Panc1 (cell line): ENCODE measurements at regions not wholly inside any gene's neighbourhood (a gene's known extent, or its start where the extent isn't known, plus 50 kb on each side); places are given as distances from the start of the nearest gene placed in this dataset.

Source experiments
- ATAC-seq: fragments of 200-7000 bp; cut with Tn5 transposase; 2 replicates; pipeline ENCODE4 v1.9.1; 2020; ENCODE audit warnings: mild to moderate bottlenecking, moderate library complexity
- BruUV-seq: library from RNA; stranded (reverse); fragments of 400-500 nt; replicated peaks from 2 replicates; lab custom pipeline; 2021; lab: Mats Ljungman, UMichigan
- CTCF ChIA-PET: fragments of 300-600 bp; sonication (Branson Sonifier 250); formaldehyde crosslinking; loops from one replicate; lab custom pipeline; 2022; ENCODE audit warnings: antibody characterized with exemption; lab: Charles Lee
- POLR2A ChIA-PET: fragments of 300-600 bp; sonication (Branson Sonifier 250); formaldehyde crosslinking; loops from one replicate; lab custom pipeline; 2022; ENCODE audit warnings: antibody characterized with exemption; lab: Charles Lee
- DNase-seq: peaks from one replicate; pipeline ENCODE4 v3.0.0-alpha.2; 2010; ENCODE audit warnings: low read depth, low spot score
- H3K27ac ChIP-seq: 2 replicates; pipeline ENCODE4 v1.5.1; 2011; ENCODE audit warnings: mild to moderate bottlenecking, low read length, inconsistent platforms
- H3K27me3 ChIP-seq: fragments of 200-500 bp; sonication (Bioruptor generic); 2 replicates; pipeline ENCODE4 v1.6.0; 2014; ENCODE audit warnings: low read length, inconsistent platforms; ENCODE audit not compliant: control insufficient read depth, insufficient read depth
- H3K36me3 ChIP-seq: fragments of 200-500 bp; sonication (Bioruptor generic); 2 replicates; pipeline ENCODE4 v1.5.1; 2014; ENCODE audit warnings: inconsistent platforms, mild to moderate bottlenecking, low read length, moderate library complexity; ENCODE audit not compliant: control insufficient read depth, insufficient read depth
- H3K4me1 ChIP-seq: 2 replicates; pipeline ENCODE4 v1.5.1; 2011; ENCODE audit warnings: inconsistent platforms, mild to moderate bottlenecking, low read length, moderate library complexity; ENCODE audit not compliant: control insufficient read depth, insufficient read depth
- H3K4me3 ChIP-seq, 2 experiments: 2 replicates each; pipeline ENCODE4 v1.5.1; 2011 to 2012; ENCODE audit warnings: low read depth in 2 of 2, low read length in 2 of 2, mild to moderate bottlenecking in 2 of 2, inconsistent platforms in 1 of 2, moderate library complexity in 1 of 2
- H3K9me3 ChIP-seq: fragments of 200-500 bp; sonication (Bioruptor generic); 2 replicates; pipeline ENCODE4 v1.5.1; 2014; ENCODE audit warnings: low read depth, mild to moderate bottlenecking, inconsistent platforms, low read length, moderate library complexity; ENCODE audit not compliant: control insufficient read depth, insufficient read depth
- CTCF ChIP-seq: fragments of 450-650 bp; IDR thresholded peaks from 2 replicates; pipeline ENCODE4 v1.5.1; 2017; ENCODE audit warnings: mild to moderate bottlenecking
- POLR2AphosphoS5 ChIP-seq: IDR thresholded peaks from 2 replicates; pipeline ENCODE4 v1.6.1; 2012; ENCODE audit warnings: mild to moderate bottlenecking, low read depth, low read length, moderate library complexity
- REST ChIP-seq, 2 experiments: IDR thresholded peaks; 2 replicates each; pipeline ENCODE4 v1.6.1; 2011 to 2012; ENCODE audit warnings: low read depth in 2 of 2, control low read depth in 1 of 2, low read length in 1 of 2, mild to moderate bottlenecking in 1 of 2, moderate library complexity in 1 of 2; ENCODE audit not compliant: insufficient read depth in 1 of 2
- SIN3A ChIP-seq: IDR thresholded peaks from 2 replicates; pipeline ENCODE4 v1.6.1; 2012; ENCODE audit warnings: low read depth, mild to moderate bottlenecking, low read length, moderate library complexity, borderline replicate concordance; ENCODE audit not compliant: insufficient read depth
- TCF7L2 ChIP-seq: IDR thresholded peaks from 2 replicates; pipeline ENCODE4 v1.6.1; 2011; ENCODE audit warnings: mild to moderate bottlenecking, low read depth, low read length, inconsistent platforms
- in situ Hi-C: cut with HindIII; loops from 2 replicates; pipeline ENCODE4 v1.10.0; 2016; ENCODE audit warnings: low sequenced_read_pairs, low pct_unique_long_range_greater_than_20kb
- intact Hi-C: fragments of 100-400 bp; cut with micrococcal nuclease; formaldehyde crosslinking; loops from one replicate; pipeline ENCODE4 v1.10.0; 2022; ENCODE audit not compliant: unreplicated experiment

GRCh38 chr5:179497636-179498340 is 52.6 kb upstream of the RUFY1 start:
- no TSS peak for BruUV-seq
- ATAC-seq (no peak), DNase-seq (no peak)
- H3K27me3 ChIP-seq: no peaks in the 10 kb centered on the region
- CTCF ChIA-PET: no interaction called here
- intact Hi-C loops (no loop called here), in situ Hi-C loops (no loop called here)
- no peaks in the 10 kb centered on the region for H3K9me3 ChIP-seq
- POLR2A ChIA-PET: no interaction called here
- no peaks in the 10 kb centered on the region for H3K36me3 ChIP-seq
- no peak overlapping the region for H3K27ac ChIP-seq
- TF ChIP-seq POLR2AphosphoS5: no peak
- H3K4me3 ChIP-seq: no peak overlapping the region
- H3K4me1 ChIP-seq: no peaks in the 10 kb centered on the region

- no peak for ATAC-seq
- no TSS peak for BruUV-seq
- Histone ChIP-seq H3K9me3 (no peaks in the 10 kb centered on the region), H3K27me3 (no peaks in the 10 kb centered on the region), H3K36me3 (no peaks in the 10 kb centered on the region), H3K27ac (no peak overlapping the region), H3K4me1 (no peaks in the 10 kb centered on the region), H3K4me3 (no peak overlapping the region)
- intact Hi-C loops (no loop called here), in situ Hi-C loops (no loop called here)
- TF ChIP-seq TCF7L2 (no peak), REST (IDR thresholded peaks at IDR 0.05; ENCODE audit: insufficient read depth in 1 of 2, low read depth in 2 of 2, low read length in 1 of 2) (no peak), POLR2AphosphoS5 (no peak), CTCF (no peak; the same call in 1 of the 2 replicates), SIN3A (no peak)
- ChIA-PET POLR2A (no interaction called here), CTCF (no interaction called here)
- DNase-seq: no peak
These were observed 54.4 kb upstream of the RUFY1 start for GRCh38 chr5:179495906-179496455.

- Histone ChIP-seq H3K9me3 (no peaks in the 10 kb centered on the region), H3K4me3 (no peak overlapping the region), H3K27me3 (no peaks in the 10 kb centered on the region), H3K36me3 (no peaks in the 10 kb centered on the region), H3K27ac (no peak overlapping the region), H3K4me1 (no peaks in the 10 kb centered on the region)
- ATAC-seq (no peak), DNase-seq (no peak)
- ChIA-PET POLR2A (no interaction called here), CTCF (no interaction called here)
- TF ChIP-seq CTCF (no peak), SIN3A (no peak), TCF7L2 (no peak), REST (IDR thresholded peaks at IDR 0.05; ENCODE audit: insufficient read depth in 1 of 2, low read depth in 2 of 2, low read length in 1 of 2) (no peak), POLR2AphosphoS5 (no peak)
- BruUV-seq: no TSS peak
- in situ Hi-C loops: no loop called here
- intact Hi-C loops: loop anchor here (5.0 kb wide), 2 partner anchors 233 to 328 kb away; no protein-coding TSS in a partner anchor
These were observed 55.4 kb upstream of the RUFY1 start for GRCh38 chr5:179494774-179495526.
